Stimulated activated CD8-positive, alpha-beta memory T cell treated with anti-CD3 and anti-CD28 coated beads, Interleukin-15, amount 100 ng/mL, for 4 hours (primary cell): ENCODE measurements at regions not wholly inside any gene's neighbourhood (a gene's known extent, or its start where the extent isn't known, plus 50 kb on each side); places are given as distances from the start of the nearest gene placed in this dataset.
"Not testable (repeated sequence)": the region's sequence is repeated elsewhere in the genome, so short reads cannot be mapped to it uniquely, and the experiment has no call there.

ENCODE experiments used
- DNase-seq, 2 donors: peaks; one replicate each; pipeline ENCODE4 v3.0.0-alpha.2; 2020; ENCODE audit warnings: low read depth in 2 of 2

GRCh38 chr6:16825784-16826183, 64.5 kb upstream of the ATXN1 start:
- no peak for DNase-seq

DNA sequence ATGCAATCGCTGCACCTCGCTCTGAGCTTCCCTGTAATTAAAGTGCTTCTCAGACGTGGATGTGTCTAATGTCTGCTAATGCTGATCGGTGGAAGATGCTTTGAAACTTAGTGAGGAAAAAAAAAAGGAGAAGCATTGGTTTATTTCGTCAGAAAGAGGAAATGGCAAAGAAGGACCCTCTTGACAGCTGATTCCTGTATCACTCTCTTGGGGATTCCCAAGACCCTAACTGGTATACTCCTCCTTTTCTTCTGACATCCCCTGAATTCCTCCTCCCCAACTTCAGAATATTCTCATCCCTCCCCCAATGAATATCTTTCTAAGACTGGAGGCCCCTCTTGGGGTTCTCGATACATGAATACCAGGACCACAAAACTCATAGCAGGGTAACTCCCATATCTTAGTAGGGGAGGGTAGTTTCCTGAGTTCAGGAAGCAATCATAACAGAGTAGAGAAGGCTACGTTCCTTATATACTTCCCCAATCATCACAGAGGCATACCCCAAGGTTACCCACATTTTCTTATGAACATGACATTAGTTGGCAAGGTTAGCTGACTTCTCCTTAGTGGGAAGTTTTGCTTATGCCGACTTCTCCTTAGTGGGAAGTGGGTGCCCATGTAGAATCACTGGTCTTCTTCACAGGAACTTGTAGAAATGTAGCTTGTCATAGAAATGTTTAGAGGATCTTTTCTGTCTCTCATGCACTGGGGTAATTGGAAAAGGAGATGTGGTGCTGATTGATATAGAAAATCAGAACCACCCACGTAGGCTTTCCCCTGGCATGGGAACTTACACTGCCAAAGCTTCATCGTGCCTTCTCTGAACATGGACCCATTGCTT, 63.8 kb upstream of the ATXN1 start:
- DNase-seq = no peak

GRCh38 chr6:16823718-16824352, 62.6 kb upstream of the ATXN1 start:
- no peak for DNase-seq

- no peak for DNase-seq
These were observed 61.9 kb upstream of the ATXN1 start for GRCh38 chr6:16822975-16823717.

DNA sequence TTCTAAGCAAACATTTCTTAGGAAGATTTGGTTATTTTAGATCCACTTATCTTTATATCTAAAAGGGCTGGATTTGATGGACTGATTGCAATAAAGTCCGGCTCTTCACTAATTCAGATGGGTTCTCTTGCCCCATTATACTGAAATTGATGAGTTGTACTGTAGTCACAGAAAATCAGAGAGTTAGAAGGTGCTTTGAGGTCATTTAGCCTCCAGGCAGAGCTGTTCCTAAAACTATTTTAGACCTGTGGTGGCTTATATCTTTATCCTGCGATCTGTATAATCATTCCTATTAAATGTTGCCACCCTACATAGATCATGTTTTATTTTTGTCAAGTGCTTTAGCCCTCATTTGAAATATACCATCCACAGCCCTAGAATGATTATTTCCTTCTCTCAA, 61.3 kb upstream of the ATXN1 start:
- no peak for DNase-seq

- no peak for DNase-seq
These were observed 60.6 kb upstream of the ATXN1 start for GRCh38 chr6:16821834-16822264.

DNA sequence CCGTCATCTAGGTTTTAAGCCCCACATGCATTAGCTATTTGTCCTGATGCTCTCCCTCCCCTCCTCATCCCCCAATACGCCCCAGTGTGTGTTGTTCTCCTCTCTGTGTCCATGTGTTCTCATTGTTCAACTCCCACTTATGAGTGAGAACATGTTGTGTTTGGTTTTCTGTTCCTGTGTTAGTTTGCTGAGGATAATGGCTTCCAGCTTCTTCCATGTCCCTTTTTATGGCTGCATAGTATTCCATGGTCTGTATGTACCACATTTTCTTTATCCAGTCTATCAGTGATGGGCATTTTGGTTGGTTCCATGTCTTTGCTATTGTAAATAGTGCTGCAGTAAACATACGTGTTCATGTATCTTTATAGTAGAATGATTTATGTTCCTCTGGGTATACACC, 59.0 kb upstream of the ATXN1 start:
- DNase-seq = not testable (repeated sequence)

DNA sequence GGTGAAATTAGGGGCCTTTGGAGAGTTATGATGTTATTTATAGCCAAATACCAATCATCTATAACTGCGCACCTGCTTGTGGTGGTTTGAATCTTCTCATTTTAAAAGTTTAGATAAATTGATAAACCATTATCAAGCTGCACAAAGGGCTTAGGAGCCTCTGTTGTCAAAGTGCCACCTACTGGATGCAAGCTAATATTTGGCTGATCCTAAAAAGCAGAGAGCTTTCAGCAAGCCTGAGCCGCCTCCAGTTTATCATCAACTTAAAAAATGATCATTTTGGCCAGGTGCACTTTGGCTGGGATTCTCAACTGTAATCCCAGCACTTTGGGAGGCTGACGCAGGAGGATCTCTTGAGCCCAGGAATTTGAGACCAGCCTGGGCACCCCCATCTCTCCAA, 58.5 kb upstream of the ATXN1 start:
- DNase-seq = no peak

- no peak for DNase-seq
These were observed 57.8 kb upstream of the ATXN1 start for GRCh38 chr6:16818992-16819626.

DNA sequence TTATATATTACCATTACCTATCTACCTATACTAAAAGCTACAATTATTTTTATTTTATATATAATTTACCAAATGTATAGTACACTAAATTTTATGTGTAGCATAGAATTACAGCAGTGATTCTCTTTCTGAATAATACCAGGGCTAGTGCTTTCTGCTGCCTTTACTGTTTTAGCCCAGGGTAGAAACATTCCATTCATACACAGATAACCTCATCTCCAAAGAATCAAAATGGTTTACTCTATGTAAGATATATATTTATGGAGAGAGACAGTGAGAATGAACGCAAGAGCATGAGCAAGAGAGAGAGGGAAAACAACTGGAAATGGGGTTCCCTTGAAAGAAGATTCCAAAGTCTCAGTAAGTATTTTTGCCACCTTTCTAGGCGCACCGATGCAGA, 56.3 kb upstream of the ATXN1 start:
- DNase-seq = no peak

GRCh38 chr6:16816891-16817290, 55.6 kb upstream of the ATXN1 start:
- no peak for DNase-seq

- DNase-seq = no peak
These were observed 51.7 kb upstream of the ATXN1 start for GRCh38 chr6:16812993-16813392.

GRCh38 chr6:16811277-16811979, 50.2 kb upstream of the ATXN1 start:
- DNase-seq = no peak
